ENCODE measurements at regions not wholly inside any gene's neighbourhood (a gene's known extent, or its start where the extent isn't known, plus 50 kb on each side); places are given as distances from the start of the nearest gene placed in this dataset.
A peak's percentile ranks its signal among the peaks of the same experiment; 100 is the strongest.
"Not testable (repeated sequence)": the region's sequence is repeated elsewhere in the genome, so short reads cannot be mapped to it uniquely, and the experiment has no call there.

- ATAC-seq: no peak
- peaks cover 10% of the 10 kb centered on the region for H3K9me3 Mint-ChIP-seq
- H3K4me3 Mint-ChIP-seq: no peak overlapping the region
- H3K36me3 Mint-ChIP-seq: no peaks in the 10 kb centered on the region
- H3K4me1 Mint-ChIP-seq: no peaks in the 10 kb centered on the region
- no peaks in the 10 kb centered on the region for H3K27me3 Mint-ChIP-seq
- no peak overlapping the region for H3K27ac Mint-ChIP-seq
Observed at GRCh38 chr13:55869648-55870047, 1271.1 kb upstream of the PRR20A start.

DNA sequence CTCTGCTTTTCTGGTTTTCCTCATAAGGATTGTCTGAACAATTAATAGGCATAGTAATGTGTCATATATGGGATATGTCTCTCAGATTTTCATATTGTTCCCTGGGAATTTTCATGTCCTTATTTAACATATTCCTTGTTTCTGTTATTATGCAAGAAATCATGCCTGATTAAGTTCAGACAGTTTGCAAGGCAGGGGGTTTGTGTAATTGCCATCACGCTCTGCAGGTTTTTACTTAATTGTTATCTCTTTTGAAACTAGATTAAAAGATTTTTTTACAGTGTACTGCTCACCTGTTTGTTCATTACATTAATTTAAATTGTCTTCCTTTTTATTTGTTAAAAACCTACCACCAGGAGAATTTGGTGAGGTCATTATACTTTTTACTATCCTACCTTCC lies 1253.2 kb upstream of the PRR20A start:
- Mint-ChIP-seq H3K36me3 (no peaks in the 10 kb centered on the region), H3K27ac (no peak overlapping the region), H3K27me3 (no peaks in the 10 kb centered on the region), H3K9me3 (no peaks in the 10 kb centered on the region), H3K4me3 (no peak overlapping the region), H3K4me1 (no peaks in the 10 kb centered on the region)
- no peak for ATAC-seq

- ATAC-seq: no peak
- Mint-ChIP-seq H3K27me3 (no peaks in the 10 kb centered on the region), H3K9me3 (peaks cover 7% of the 10 kb centered on the region), H3K4me1 (no peaks in the 10 kb centered on the region), H3K4me3 (no peak overlapping the region), H3K36me3 (no peaks in the 10 kb centered on the region), H3K27ac (no peak overlapping the region)
Observed at GRCh38 chr13:55893540-55893939, 1247.2 kb upstream of the PRR20A start.

- peaks cover 7% of the 10 kb centered on the region for H3K9me3 Mint-ChIP-seq
- H3K27me3 Mint-ChIP-seq: no peaks in the 10 kb centered on the region
- no peak for ATAC-seq
- no peaks in the 10 kb centered on the region for H3K4me1 Mint-ChIP-seq
- H3K4me3 Mint-ChIP-seq: no peak overlapping the region
- no peak overlapping the region for H3K27ac Mint-ChIP-seq
- H3K36me3 Mint-ChIP-seq: no peaks in the 10 kb centered on the region
Observed at GRCh38 chr13:55937180-55937579, 1203.5 kb upstream of the PRR20A start.

- ATAC-seq: no peak
- H3K27ac Mint-ChIP-seq: no peak overlapping the region
- no peak overlapping the region for H3K4me3 Mint-ChIP-seq
- no peaks in the 10 kb centered on the region for H3K9me3 Mint-ChIP-seq
- H3K27me3 Mint-ChIP-seq: no peaks in the 10 kb centered on the region
- H3K36me3 Mint-ChIP-seq: no peaks in the 10 kb centered on the region
- H3K4me1 Mint-ChIP-seq: no peaks in the 10 kb centered on the region
Observed at GRCh38 chr13:55948175-55948574, 1192.5 kb upstream of the PRR20A start.

DNA sequence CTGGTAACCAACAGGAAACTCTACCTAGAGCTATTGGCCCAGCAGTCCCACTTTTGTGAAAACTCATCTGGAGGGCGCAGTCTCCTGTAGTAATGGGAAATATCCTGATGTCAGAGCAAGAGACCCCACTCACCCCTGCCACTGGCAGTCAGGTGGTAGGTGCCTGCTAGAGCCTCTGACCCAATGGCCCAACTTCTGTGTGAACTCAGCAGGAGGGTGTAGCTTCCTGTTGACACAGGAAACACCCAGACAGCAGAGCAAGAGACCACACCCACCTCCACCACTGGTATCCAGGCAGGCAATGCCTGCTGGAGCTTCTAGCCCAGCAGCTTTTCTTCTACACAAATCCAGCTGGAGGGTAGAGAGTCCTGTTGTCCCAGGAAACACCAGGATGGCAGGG lies 1176.8 kb upstream of the PRR20A start:
- ATAC-seq: no peak
- Mint-ChIP-seq H3K4me1 (no peaks in the 10 kb centered on the region), H3K9me3 (peaks cover 3% of the 10 kb centered on the region), H3K27me3 (no peaks in the 10 kb centered on the region), H3K4me3 (no peak overlapping the region), H3K36me3 (no peaks in the 10 kb centered on the region), H3K27ac (no peak overlapping the region)

DNA sequence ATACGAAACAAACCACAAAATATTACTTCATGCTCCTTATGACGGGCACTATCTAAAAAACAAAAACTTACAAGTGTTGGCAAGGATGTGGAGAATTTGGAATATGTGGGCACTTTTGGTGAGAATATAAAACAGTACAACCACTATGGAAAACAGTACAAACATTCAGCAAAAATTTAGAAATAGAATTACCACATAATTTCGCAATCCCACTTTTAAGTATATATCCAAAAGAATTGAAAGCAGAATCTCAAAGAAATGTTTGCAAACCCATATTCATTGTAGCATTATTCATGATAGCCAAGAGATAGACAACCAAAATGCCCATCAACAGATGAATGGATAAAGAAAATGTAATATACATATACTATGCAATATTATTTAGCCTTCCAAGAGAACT lies 1173.7 kb upstream of the PRR20A start:
- no peak for ATAC-seq
- H3K27me3 Mint-ChIP-seq: no peaks in the 10 kb centered on the region
- no peaks in the 10 kb centered on the region for H3K36me3 Mint-ChIP-seq
- H3K9me3 Mint-ChIP-seq: peaks cover 3% of the 10 kb centered on the region
- H3K4me1 Mint-ChIP-seq: no peaks in the 10 kb centered on the region
- no peak overlapping the region for H3K4me3 Mint-ChIP-seq
- H3K27ac Mint-ChIP-seq: no peak overlapping the region

GRCh38 chr13:55977436-55977835 lies 1163.3 kb upstream of the PRR20A start:
- H3K4me1 Mint-ChIP-seq: no peaks in the 10 kb centered on the region
- H3K36me3 Mint-ChIP-seq: no peaks in the 10 kb centered on the region
- no peak overlapping the region for H3K4me3 Mint-ChIP-seq
- peak; percentile 47 for ATAC-seq
- H3K9me3 Mint-ChIP-seq: peaks cover 7% of the 10 kb centered on the region
- H3K27me3 Mint-ChIP-seq: no peaks in the 10 kb centered on the region
- no peak overlapping the region for H3K27ac Mint-ChIP-seq

DNA sequence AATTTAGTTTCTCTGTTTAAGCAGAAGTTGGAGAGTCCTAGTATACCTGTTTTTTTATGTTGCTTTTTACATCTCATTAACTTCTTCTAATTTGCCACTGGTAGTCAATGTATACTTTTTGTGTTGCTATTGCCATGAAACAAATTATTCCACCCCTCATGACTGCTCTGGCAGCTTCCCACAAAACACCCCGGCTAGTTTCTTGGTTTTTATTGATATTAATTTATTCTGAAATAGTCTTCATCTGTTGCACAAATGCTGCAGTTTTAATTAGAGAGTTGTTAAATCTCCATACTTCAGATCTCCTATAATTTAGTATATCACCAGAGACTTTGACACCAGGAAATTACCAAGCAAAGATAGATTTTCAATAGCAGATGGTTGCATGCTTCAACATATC lies 1159.3 kb upstream of the PRR20A start:
- no peaks in the 10 kb centered on the region for H3K4me1 Mint-ChIP-seq
- no peak overlapping the region for H3K27ac Mint-ChIP-seq
- no peak overlapping the region for H3K4me3 Mint-ChIP-seq

GRCh38 chr13:55984026-55984425 lies 1156.7 kb upstream of the PRR20A start:
- not testable (repeated sequence) for H3K27ac Mint-ChIP-seq, ATAC-seq, H3K4me1 Mint-ChIP-seq, H3K9me3 Mint-ChIP-seq, H3K4me3 Mint-ChIP-seq, H3K27me3 Mint-ChIP-seq, H3K36me3 Mint-ChIP-seq

More for the DNA sequence above, 1159.3 kb upstream of the PRR20A start:
- Mint-ChIP-seq H3K27me3 (no peaks in the 10 kb centered on the region), H3K9me3 (peaks cover 3% of the 10 kb centered on the region), H3K36me3 (no peaks in the 10 kb centered on the region)
- no peak for ATAC-seq

DNA sequence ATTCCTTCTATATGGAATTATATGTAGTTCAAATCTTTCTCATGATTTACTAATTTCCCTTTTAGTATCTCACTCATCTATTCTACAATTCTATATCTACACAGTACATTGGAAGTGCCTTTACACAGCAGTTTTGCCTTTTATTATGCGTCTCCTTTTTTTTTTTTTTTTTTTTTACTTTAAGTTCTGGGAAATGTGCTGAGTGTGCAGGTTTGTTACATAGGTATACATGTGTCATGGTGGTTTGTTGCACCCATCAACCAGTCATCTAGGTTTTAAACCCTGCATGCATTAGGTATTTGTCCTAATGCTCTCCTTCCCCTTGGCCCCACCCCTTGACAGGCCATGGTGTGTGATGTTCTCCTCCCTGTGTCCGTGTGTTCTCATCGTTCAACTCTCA lies 1150.1 kb upstream of the PRR20A start:
- Mint-ChIP-seq H3K4me3 (no peak overlapping the region), H3K27ac (no peak overlapping the region)
- ATAC-seq: no peak

DNA sequence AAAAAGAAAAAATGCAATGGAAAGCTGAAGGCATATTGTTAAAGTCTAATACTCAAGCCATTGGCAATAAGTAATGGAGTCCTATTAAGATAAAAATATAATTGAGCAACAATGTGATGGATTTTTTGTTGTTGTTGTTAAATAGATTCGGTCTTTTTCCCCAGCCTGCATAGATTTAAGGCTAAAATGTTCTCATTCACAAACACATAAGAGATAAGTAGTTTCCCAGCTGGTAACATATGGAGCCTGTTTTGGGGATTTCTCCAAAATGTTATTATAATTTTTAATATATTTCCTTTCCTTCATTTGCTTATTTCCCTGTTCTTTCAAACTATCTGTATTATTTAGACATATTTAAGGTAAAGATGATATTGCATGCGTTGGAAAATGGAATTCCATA lies 1149.1 kb upstream of the PRR20A start:
- Mint-ChIP-seq H3K4me1 (no peaks in the 10 kb centered on the region), H3K27ac (no peak overlapping the region), H3K4me3 (no peak overlapping the region), H3K27me3 (no peaks in the 10 kb centered on the region), H3K9me3 (peaks cover 2% of the 10 kb centered on the region), H3K36me3 (no peaks in the 10 kb centered on the region)
- ATAC-seq: no peak

More for the DNA sequence above, 1150.1 kb upstream of the PRR20A start:
- Mint-ChIP-seq H3K9me3 (peaks cover 2% of the 10 kb centered on the region), H3K27me3 (no peaks in the 10 kb centered on the region), H3K36me3 (no peaks in the 10 kb centered on the region), H3K4me1 (no peaks in the 10 kb centered on the region)

DNA sequence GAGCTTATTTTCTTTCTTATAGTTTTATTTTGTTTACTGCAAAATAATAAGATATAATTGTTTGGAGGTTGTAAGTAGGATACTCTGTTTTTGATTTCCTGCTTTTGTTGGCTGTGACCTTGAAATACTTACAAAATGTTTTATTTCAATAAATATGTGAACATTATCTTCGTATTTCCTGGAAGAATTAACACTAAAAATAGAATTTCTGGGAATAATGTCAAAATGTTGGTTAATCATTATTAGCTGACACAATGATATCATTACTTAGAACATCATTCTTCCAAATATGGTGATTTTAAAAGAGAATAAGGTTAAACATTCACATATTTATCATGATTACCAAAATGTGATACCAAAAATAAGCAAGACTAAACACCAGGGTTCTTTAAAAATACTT lies 1148.6 kb upstream of the PRR20A start:
- Mint-ChIP-seq H3K27me3 (no peaks in the 10 kb centered on the region), H3K4me1 (no peaks in the 10 kb centered on the region), H3K4me3 (no peak overlapping the region), H3K9me3 (peaks cover 2% of the 10 kb centered on the region), H3K36me3 (no peaks in the 10 kb centered on the region), H3K27ac (no peak overlapping the region)
- no peak for ATAC-seq

DNA sequence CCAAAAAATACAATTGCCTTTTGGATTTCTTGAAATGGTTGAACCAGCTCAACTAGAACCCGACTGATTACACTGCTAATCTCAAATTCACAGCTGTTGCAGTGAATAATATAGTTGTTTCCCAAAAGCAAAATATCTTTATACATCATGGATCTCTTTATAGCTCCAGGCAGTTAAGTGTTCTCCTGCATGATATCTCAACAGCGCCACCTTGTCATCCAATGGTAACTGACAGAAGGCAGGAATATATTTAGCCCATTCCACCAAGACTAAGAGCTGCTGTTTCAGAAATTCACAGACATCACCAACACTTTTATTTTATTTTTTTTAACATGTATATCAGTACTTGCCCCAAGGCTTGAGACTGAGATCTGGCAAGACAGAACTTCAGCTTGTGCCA lies 1141.0 kb upstream of the PRR20A start:
- no peaks in the 10 kb centered on the region for H3K36me3 Mint-ChIP-seq
- H3K4me1 Mint-ChIP-seq: no peaks in the 10 kb centered on the region
- H3K27ac Mint-ChIP-seq: no peak overlapping the region
- no peaks in the 10 kb centered on the region for H3K27me3 Mint-ChIP-seq
- H3K9me3 Mint-ChIP-seq: no peaks in the 10 kb centered on the region
- no peak overlapping the region for H3K4me3 Mint-ChIP-seq
- ATAC-seq: no peak

- no peaks in the 10 kb centered on the region for H3K27me3 Mint-ChIP-seq
Observed at GRCh38 chr13:56009418-56009817, 1131.3 kb upstream of the PRR20A start.

DNA sequence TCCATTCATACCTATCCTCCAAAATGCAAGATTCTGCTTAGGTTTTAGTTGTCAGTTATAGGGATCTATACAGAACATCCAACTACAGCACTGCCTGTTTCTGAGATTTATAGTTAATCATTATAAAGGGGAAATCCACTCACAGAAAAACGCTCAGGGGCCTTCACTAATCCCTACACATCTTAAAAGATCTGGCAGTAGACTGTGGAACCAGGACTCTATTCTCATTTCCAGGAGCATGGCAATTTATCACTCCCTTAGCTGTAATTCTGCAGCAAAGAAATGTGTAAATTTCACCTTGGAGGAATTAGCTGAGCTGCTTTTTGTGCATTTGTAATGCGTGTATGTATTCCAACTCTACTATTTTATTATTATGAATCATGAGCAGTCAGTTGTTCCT lies 1128.1 kb upstream of the PRR20A start:
- Mint-ChIP-seq H3K4me3 (no peak overlapping the region), H3K4me1 (no peaks in the 10 kb centered on the region), H3K27me3 (no peaks in the 10 kb centered on the region), H3K9me3 (peaks cover 3% of the 10 kb centered on the region), H3K27ac (no peak overlapping the region), H3K36me3 (no peaks in the 10 kb centered on the region)
- ATAC-seq: no peak

More at GRCh38 chr13:56009418-56009817, 1131.3 kb upstream of the PRR20A start:
- Mint-ChIP-seq H3K36me3 (no peaks in the 10 kb centered on the region), H3K4me3 (no peak overlapping the region), H3K4me1 (no peaks in the 10 kb centered on the region), H3K9me3 (no peaks in the 10 kb centered on the region), H3K27ac (no peak overlapping the region)
- no peak for ATAC-seq

GRCh38 chr13:56015919-56016318 lies 1124.8 kb upstream of the PRR20A start:
- Mint-ChIP-seq H3K27me3 (no peaks in the 10 kb centered on the region), H3K4me3 (no peak overlapping the region), H3K4me1 (no peaks in the 10 kb centered on the region), H3K36me3 (no peaks in the 10 kb centered on the region), H3K27ac (no peak overlapping the region), H3K9me3 (peaks cover 17% of the 10 kb centered on the region)
- ATAC-seq: no peak
